K562 (cell line): ENCODE measurements at regions not wholly inside any gene's neighbourhood (a gene's known extent, or its start where the extent isn't known, plus 50 kb on each side); places are given as distances from the start of the nearest gene placed in this dataset.
A peak's percentile ranks its signal among the peaks of the same experiment; 100 is the strongest.

ENCODE experiments used
- ARID2 ChIP-seq: fragments of 450-650 bp; IDR thresholded peaks from 2 replicates; pipeline ENCODE4 v1.6.1; 2017; ENCODE audit warnings: antibody characterized with exemption, mild to moderate bottlenecking
- ARNT ChIP-seq, 2 experiments: fragments of 450-650 bp; IDR thresholded peaks; 2 replicates each; pipeline ENCODE4 v1.6.1; 2016; ENCODE audit warnings: mild to moderate bottlenecking in 1 of 2
- CEBPZ ChIP-seq: fragments of 150-350 bp; IDR thresholded peaks from 2 replicates; pipeline ENCODE4 v1.6.1; 2014; ENCODE audit warnings: low read depth, mild to moderate bottlenecking, low read length, borderline replicate concordance
- DIDO1 ChIP-seq: fragments of 450-650 bp; IDR thresholded peaks from 2 replicates; pipeline ENCODE4 v1.6.1; 2016; ENCODE audit warnings: low read depth, missing biosample characterization, missing genetic modification characterization
- E2F5 ChIP-seq: sonication (generic); formaldehyde crosslinking; IDR thresholded peaks from 2 replicates; pipeline ENCODE4 v1.8.0; 2022; ENCODE audit warnings: mild to moderate bottlenecking, missing genetic modification reagents
- HCFC1 ChIP-seq: IDR thresholded peaks from 2 replicates; pipeline ENCODE4 v1.6.1; 2012; ENCODE audit warnings: low read depth, low read length, improper control_type of control experiment
- HMBOX1 ChIP-seq: sonication (generic); IDR thresholded peaks from 2 replicates; pipeline ENCODE4 v1.6.1; 2016
- JUN ChIP-seq, 2 experiments: sonication (generic) in 1 of 2; formaldehyde crosslinking in 1 of 2; IDR thresholded peaks; 2 replicates each; pipeline versions ENCODE4 v1.6.1 to v1.8.0; 2012 to 2022; ENCODE audit warnings: borderline replicate concordance in 2 of 2, mild to moderate bottlenecking in 2 of 2, improper control_type of control experiment in 1 of 2, low read depth in 1 of 2, low read length in 1 of 2, missing genetic modification reagents in 1 of 2
- LCOR ChIP-seq: sonication (generic); formaldehyde crosslinking; IDR thresholded peaks from 2 replicates; pipeline ENCODE4 v1.8.0; 2022; ENCODE audit warnings: mild to moderate bottlenecking, missing genetic modification reagents
- RFX7 ChIP-seq: fragments of 250-450 bp; sonication (Bioruptor Pico); IDR thresholded peaks from 2 replicates; pipeline ENCODE4 v1.5.1; 2021; ENCODE audit warnings: mild to moderate bottlenecking
- SMAD3 ChIP-seq: fragments of 450-650 bp; formaldehyde crosslinking; conservative IDR thresholded peaks from 2 replicates; pipeline ENCODE4 v1.4.0; 2020; ENCODE audit warnings: mild to moderate bottlenecking
- TSHZ1 ChIP-seq: fragments of 250-450 bp; sonication (Bioruptor Pico); IDR thresholded peaks from 2 replicates; pipeline ENCODE4 v1.4.0; 2020; ENCODE audit warnings: mild to moderate bottlenecking, moderate library complexity
- ZBTB34 ChIP-seq: fragments of 250-450 bp; sonication (Bioruptor Pico); IDR thresholded peaks from 2 replicates; pipeline ENCODE4 v1.8.0; 2021; ENCODE audit warnings: mild to moderate bottlenecking, moderate library complexity
- ZFP91 ChIP-seq: sonication (generic); formaldehyde crosslinking; IDR thresholded peaks from 2 replicates; pipeline ENCODE4 v1.8.0; 2022; ENCODE audit warnings: mild to moderate bottlenecking, missing genetic modification reagents

- TF ChIP-seq ZFP91 (CRISPR knock-in tag) (0 out of 2 replicates have a peak, but pooled peaks have one; percentile 51), ARNT (IDR thresholded peaks at IDR 0.05) (peak in 1 of 2 experiments; percentile 50; a peak in 1 of 4 replicates), DIDO1 (tag) (no peak), E2F5 (CRISPR knock-in tag) (no peak), SMAD3 (CRISPR knock-in tag) (no peak), JUN (IDR thresholded peaks at IDR 0.05; ENCODE audit: borderline replicate concordance, low read depth, low read length) (no peak; the same call in 1 of the 2 replicates), JUN (CRISPR knock-in tag; IDR thresholded peaks at IDR 0.05; ENCODE audit: borderline replicate concordance) (no peak), HMBOX1 (no peak), ZBTB34 (no peak), HCFC1 (no peak), ARID2 (no peak), LCOR (CRISPR knock-in tag) (no peak), TSHZ1 (CRISPR knock-in tag) (no peak), CEBPZ (no peak), RFX7 (CRISPR knock-in tag) (no peak)
Measured at GRCh38 chr9:129406278-129407225, 214.3 kb downstream of the C9orf50 start (continued).
